Esophagus squamous epithelium (tissue), 4 donors: ENCODE measurements at regions not wholly inside any gene's neighbourhood (a gene's known extent, or its start where the extent isn't known, plus 50 kb on each side); places are given as distances from the start of the nearest gene placed in this dataset.

ENCODE experiments used
- CTCF ChIP-seq, 6 experiments: fragments of 450-650 bp in 4 of 6; fragments of 200-600 bp in 2 of 6; sonication (generic) in 2 of 6; IDR thresholded peaks; one replicate each; pipeline ENCODE4 v1.5.1; 2016 to 2019; ENCODE audit warnings: antibody characterized with exemption in 6 of 6, mild to moderate bottlenecking in 4 of 6, moderate library complexity in 4 of 6
- POLR2A ChIP-seq, 4 donors: fragments of 450-650 bp; IDR thresholded peaks; one replicate each; pipeline ENCODE4 v1.6.1; 2017; ENCODE audit warnings: antibody characterized with exemption in 4 of 4, mild to moderate bottlenecking in 4 of 4, moderate library complexity in 3 of 4

- TF ChIP-seq CTCF (IDR thresholded peaks at IDR 0.05) (no peak), POLR2A (IDR thresholded peaks at IDR 0.05) (no peak)
Measured at GRCh38 chr1:104932949-104933679, 1183.4 kb downstream of the AMY1C start.
